ENCODE measurements at regions not wholly inside any gene's neighbourhood (a gene's known extent, or its start where the extent isn't known, plus 50 kb on each side); places are given as distances from the start of the nearest gene placed in this dataset.
A peak's percentile ranks its signal among the peaks of the same experiment; 100 is the strongest.
"Not testable (repeated sequence)": the region's sequence is repeated elsewhere in the genome, so short reads cannot be mapped to it uniquely, and the experiment has no call there.

- Histone ChIP-seq H3K4me1 (ENCODE audit: control insufficient read depth, insufficient read depth, low read length) (peaks cover 16% of the 10 kb centered on the region), H3K27me3 (ENCODE audit: control insufficient read depth, insufficient read depth, low read length) (no peaks in the 10 kb centered on the region), H3K36me3 (ENCODE audit: control insufficient read depth, insufficient read depth, low read length) (no peaks in the 10 kb centered on the region), H3K9me3 (ENCODE audit: control insufficient read depth, low read length) (no peaks in the 10 kb centered on the region), H3K4me3 (ENCODE audit: low read length) (no peak overlapping the region), H3K9ac (ENCODE audit: low read length) (no peak overlapping the region)
Measured at GRCh38 chr1:54481201-54481884, 66.7 kb upstream of the ACOT11 start.

GRCh38 chr1:54480525-54480848 lies 67.5 kb upstream of the ACOT11 start:
- Histone ChIP-seq H3K9ac (ENCODE audit: low read length) (no peak overlapping the region), H3K27me3 (ENCODE audit: control insufficient read depth, insufficient read depth, low read length) (peaks cover 4% of the 10 kb centered on the region), H3K4me1 (ENCODE audit: control insufficient read depth, insufficient read depth, low read length) (peaks cover 18% of the 10 kb centered on the region), H3K9me3 (ENCODE audit: control insufficient read depth, low read length) (no peaks in the 10 kb centered on the region), H3K4me3 (ENCODE audit: low read length) (no peak overlapping the region), H3K36me3 (ENCODE audit: control insufficient read depth, insufficient read depth, low read length) (no peaks in the 10 kb centered on the region)

- Histone ChIP-seq H3K27me3 (ENCODE audit: control insufficient read depth, insufficient read depth, low read length) (peaks cover 9% of the 10 kb centered on the region), H3K9ac (ENCODE audit: low read length) (no peak overlapping the region), H3K9me3 (ENCODE audit: control insufficient read depth, low read length) (no peaks in the 10 kb centered on the region), H3K36me3 (ENCODE audit: control insufficient read depth, insufficient read depth, low read length) (no peaks in the 10 kb centered on the region), H3K4me1 (ENCODE audit: control insufficient read depth, insufficient read depth, low read length) (peaks cover 23% of the 10 kb centered on the region), H3K4me3 (ENCODE audit: low read length) (no peak overlapping the region)
Measured at GRCh38 chr1:54479841-54480524, 68.0 kb upstream of the ACOT11 start.

GRCh38 chr1:54479251-54479650 lies 68.8 kb upstream of the ACOT11 start:
- Histone ChIP-seq H3K27me3 (ENCODE audit: control insufficient read depth, insufficient read depth, low read length) (peaks cover 16% of the 10 kb centered on the region), H3K4me1 (ENCODE audit: control insufficient read depth, insufficient read depth, low read length) (peaks cover 29% of the 10 kb centered on the region), H3K36me3 (ENCODE audit: control insufficient read depth, insufficient read depth, low read length) (no peaks in the 10 kb centered on the region), H3K9ac (ENCODE audit: low read length) (no peak overlapping the region), H3K4me3 (ENCODE audit: low read length) (no peak overlapping the region), H3K9me3 (ENCODE audit: control insufficient read depth, low read length) (no peaks in the 10 kb centered on the region)

- Histone ChIP-seq H3K4me1 (ENCODE audit: control insufficient read depth, insufficient read depth, low read length) (peaks cover 29% of the 10 kb centered on the region), H3K9me3 (ENCODE audit: control insufficient read depth, low read length) (no peaks in the 10 kb centered on the region)
Measured at GRCh38 chr1:54477153-54477561, 70.9 kb upstream of the ACOT11 start.

GRCh38 chr1:54476530-54477109 lies 70.4 kb upstream of the SSBP3 start:
- Histone ChIP-seq H3K4me3 (ENCODE audit: low read length) (no peak overlapping the region), H3K9ac (ENCODE audit: low read length) (no peak overlapping the region), H3K9me3 (ENCODE audit: control insufficient read depth, low read length) (no peaks in the 10 kb centered on the region), H3K4me1 (ENCODE audit: control insufficient read depth, insufficient read depth, low read length) (peaks cover 27% of the 10 kb centered on the region), H3K27me3 (ENCODE audit: control insufficient read depth, insufficient read depth, low read length) (peaks cover 23% of the 10 kb centered on the region), H3K36me3 (ENCODE audit: control insufficient read depth, insufficient read depth, low read length) (no peaks in the 10 kb centered on the region)

More at GRCh38 chr1:54477153-54477561, 70.9 kb upstream of the ACOT11 start:
- no peaks in the 10 kb centered on the region for H3K36me3 ChIP-seq (ENCODE audit: control insufficient read depth, insufficient read depth, low read length)
- no peak overlapping the region for H3K4me3 ChIP-seq (ENCODE audit: low read length)
- no peak overlapping the region for H3K9ac ChIP-seq (ENCODE audit: low read length)
- H3K27me3 ChIP-seq (ENCODE audit: control insufficient read depth, insufficient read depth, low read length): peaks cover 23% of the 10 kb centered on the region

- Histone ChIP-seq H3K27me3 (ENCODE audit: control insufficient read depth, insufficient read depth, low read length) (peaks cover 23% of the 10 kb centered on the region), H3K4me1 (ENCODE audit: control insufficient read depth, insufficient read depth, low read length) (peaks cover 21% of the 10 kb centered on the region), H3K36me3 (ENCODE audit: control insufficient read depth, insufficient read depth, low read length) (no peaks in the 10 kb centered on the region), H3K9ac (ENCODE audit: low read length) (no peak overlapping the region), H3K4me3 (ENCODE audit: low read length) (no peak overlapping the region), H3K9me3 (ENCODE audit: control insufficient read depth, low read length) (no peaks in the 10 kb centered on the region)
Measured at GRCh38 chr1:54475946-54476516, 69.8 kb upstream of the SSBP3 start.

GRCh38 chr1:54475357-54475881 lies 69.2 kb upstream of the SSBP3 start:
- Histone ChIP-seq H3K4me1 (ENCODE audit: control insufficient read depth, insufficient read depth, low read length) (peaks cover 17% of the 10 kb centered on the region), H3K9ac (ENCODE audit: low read length) (no peak overlapping the region), H3K9me3 (ENCODE audit: control insufficient read depth, low read length) (no peaks in the 10 kb centered on the region), H3K36me3 (ENCODE audit: control insufficient read depth, insufficient read depth, low read length) (no peaks in the 10 kb centered on the region), H3K4me3 (ENCODE audit: low read length) (no peak overlapping the region), H3K27me3 (ENCODE audit: control insufficient read depth, insufficient read depth, low read length) (peaks cover 23% of the 10 kb centered on the region)

- H3K4me3 ChIP-seq (ENCODE audit: low read length): no peak overlapping the region
- no peaks in the 10 kb centered on the region for H3K9me3 ChIP-seq (ENCODE audit: control insufficient read depth, low read length)
- peaks cover 23% of the 10 kb centered on the region for H3K27me3 ChIP-seq (ENCODE audit: control insufficient read depth, insufficient read depth, low read length)
- peak overlapping the region; percentile 22 for H3K9ac ChIP-seq (ENCODE audit: low read length)
- no peaks in the 10 kb centered on the region for H3K36me3 ChIP-seq (ENCODE audit: control insufficient read depth, insufficient read depth, low read length)
- H3K4me1 ChIP-seq (ENCODE audit: control insufficient read depth, insufficient read depth, low read length): peaks cover 14% of the 10 kb centered on the region
Measured at GRCh38 chr1:54474310-54475251, 68.4 kb upstream of the SSBP3 start.

- Histone ChIP-seq H3K4me3 (ENCODE audit: low read length) (no peak overlapping the region), H3K9ac (ENCODE audit: low read length) (no peak overlapping the region), H3K36me3 (ENCODE audit: control insufficient read depth, insufficient read depth, low read length) (no peaks in the 10 kb centered on the region), H3K27me3 (ENCODE audit: control insufficient read depth, insufficient read depth, low read length) (peaks cover 23% of the 10 kb centered on the region), H3K4me1 (ENCODE audit: control insufficient read depth, insufficient read depth, low read length) (peaks cover 14% of the 10 kb centered on the region), H3K9me3 (ENCODE audit: control insufficient read depth, low read length) (no peaks in the 10 kb centered on the region)
Measured at GRCh38 chr1:54471588-54471987, 65.4 kb upstream of the SSBP3 start.

- not testable (repeated sequence) for H3K36me3 ChIP-seq (ENCODE audit: control insufficient read depth, insufficient read depth, low read length); H3K9me3 ChIP-seq (ENCODE audit: control insufficient read depth, low read length); H3K9ac ChIP-seq (ENCODE audit: low read length); H3K4me3 ChIP-seq (ENCODE audit: low read length); H3K27me3 ChIP-seq (ENCODE audit: control insufficient read depth, insufficient read depth, low read length); H3K4me1 ChIP-seq (ENCODE audit: control insufficient read depth, insufficient read depth, low read length)
Measured at GRCh38 chr1:54469444-54469843, 63.2 kb upstream of the SSBP3 start.

All from mucosa of stomach (tissue), 1 donor.